H1 (cell line): ENCODE measurements at regions not wholly inside any gene's neighbourhood (a gene's known extent, or its start where the extent isn't known, plus 50 kb on each side); places are given as distances from the start of the nearest gene placed in this dataset.

ENCODE experiments used
- CTBP2 ChIP-seq: IDR thresholded peaks from 2 replicates; pipeline ENCODE4 v1.7.0; 2011; ENCODE audit warnings: borderline replicate concordance, mild to moderate bottlenecking, moderate library complexity, mixed read lengths, low read length; ENCODE audit not compliant: insufficient read depth, insufficient read length
- E2F6 ChIP-seq: IDR thresholded peaks from 2 replicates; pipeline ENCODE4 v1.6.1; 2012; ENCODE audit warnings: inconsistent platforms
- SRF ChIP-seq: IDR thresholded peaks from 2 replicates; pipeline ENCODE4 v1.6.1; 2011; ENCODE audit warnings: mild to moderate bottlenecking, low read depth, low read length, moderate library complexity

- TF ChIP-seq CTBP2 (no peak), SRF (no peak), E2F6 (no peak)
- TF ChIP-seq, all 59 proteins: peak for 0
Observed at GRCh38 chr3:194910414-194910984, 224.8 kb downstream of the FAM43A start (continued).
